WERI-Rb-1 (cell line): ENCODE measurements at regions not wholly inside any gene's neighbourhood (a gene's known extent, or its start where the extent isn't known, plus 50 kb on each side); places are given as distances from the start of the nearest gene placed in this dataset.

Experiments
- DNase-seq: peaks from one replicate; pipeline ENCODE4 v3.0.0-alpha.2; 2020
- H3K27ac ChIP-seq: fragments of 250-450 bp; sonication (Bioruptor Pico); 2 replicates; pipeline ENCODE4 v1.5.1; 2020; ENCODE audit warnings: mild to moderate bottlenecking, moderate library complexity
- H3K27me3 ChIP-seq: fragments of 250-450 bp; sonication (Bioruptor Pico); 2 replicates; pipeline ENCODE4 v1.5.1; 2021; ENCODE audit warnings: mild to moderate bottlenecking, low read depth, moderate library complexity; ENCODE audit not compliant: insufficient read depth, severe bottlenecking
- H3K36me3 ChIP-seq: fragments of 250-450 bp; sonication (Bioruptor Pico); 2 replicates; pipeline ENCODE4 v1.5.1; 2020; ENCODE audit warnings: mild to moderate bottlenecking, moderate library complexity
- H3K4me3 ChIP-seq: 2 replicates; pipeline ENCODE4 v1.5.1; 2011; ENCODE audit warnings: low read depth, mild to moderate bottlenecking, control low read depth, low read length
- H3K9me3 ChIP-seq: fragments of 250-450 bp; sonication (Bioruptor Pico); 2 replicates; pipeline ENCODE4 v1.5.1; 2021; ENCODE audit warnings: mild to moderate bottlenecking, moderate library complexity; ENCODE audit not compliant: severe bottlenecking
- CTCF ChIP-seq: IDR thresholded peaks from 2 replicates; pipeline ENCODE4 v1.5.1; 2011; ENCODE audit warnings: low read depth, mild to moderate bottlenecking, control low read depth, inconsistent platforms, low read length

- H3K36me3 ChIP-seq = no peaks in the 10 kb centered on the region
- no peak overlapping the region for H3K4me3 ChIP-seq
- no peaks in the 10 kb centered on the region for H3K27me3 ChIP-seq
- H3K27ac ChIP-seq = no peak overlapping the region
- DNase-seq = no peak
- TF ChIP-seq CTCF = no peak
- no peaks in the 10 kb centered on the region for H3K9me3 ChIP-seq
Measured at GRCh38 chr16:72482695-72483094, 310.7 kb upstream of the PMFBP1 start.

GRCh38 chr16:72481419-72481818 lies 309.5 kb upstream of the PMFBP1 start:
- TF ChIP-seq CTCF = no peak

GRCh38 chr16:72480911-72481310 lies 309.0 kb upstream of the PMFBP1 start:
- no peaks in the 10 kb centered on the region for H3K9me3 ChIP-seq
- no peaks in the 10 kb centered on the region for H3K36me3 ChIP-seq
- no peak for TF ChIP-seq CTCF
- no peak overlapping the region for H3K4me3 ChIP-seq
- no peak for DNase-seq
- no peaks in the 10 kb centered on the region for H3K27me3 ChIP-seq
- H3K27ac ChIP-seq = no peak overlapping the region

More at GRCh38 chr16:72481419-72481818, 309.5 kb upstream of the PMFBP1 start:
- Histone ChIP-seq H3K36me3 (no peaks in the 10 kb centered on the region), H3K27ac (no peak overlapping the region), H3K4me3 (no peak overlapping the region), H3K27me3 (no peaks in the 10 kb centered on the region), H3K9me3 (no peaks in the 10 kb centered on the region)
- no peak for DNase-seq

- H3K9me3 ChIP-seq = no peaks in the 10 kb centered on the region
- H3K27ac ChIP-seq = no peak overlapping the region
- no peak for DNase-seq
- no peaks in the 10 kb centered on the region for H3K27me3 ChIP-seq
- no peak for TF ChIP-seq CTCF
- H3K4me3 ChIP-seq = no peak overlapping the region
- H3K36me3 ChIP-seq = no peaks in the 10 kb centered on the region
Measured at GRCh38 chr16:72475688-72476087, 303.7 kb upstream of the PMFBP1 start.

GRCh38 chr16:72474501-72475123 lies 302.7 kb upstream of the PMFBP1 start:
- Histone ChIP-seq H3K36me3 (no peaks in the 10 kb centered on the region), H3K4me3 (no peak overlapping the region), H3K9me3 (no peaks in the 10 kb centered on the region), H3K27ac (no peak overlapping the region), H3K27me3 (no peaks in the 10 kb centered on the region)
- no peak for DNase-seq
- TF ChIP-seq CTCF = no peak

GRCh38 chr16:72473631-72474030 lies 301.7 kb upstream of the PMFBP1 start:
- Histone ChIP-seq H3K27me3 (no peaks in the 10 kb centered on the region), H3K27ac (no peak overlapping the region), H3K4me3 (no peak overlapping the region), H3K36me3 (no peaks in the 10 kb centered on the region), H3K9me3 (no peaks in the 10 kb centered on the region)
- no peak for DNase-seq
- no peak for TF ChIP-seq CTCF
